Adrenal gland (tissue), 9 donors: ENCODE measurements at regions not wholly inside any gene's neighbourhood (a gene's known extent, or its start where the extent isn't known, plus 50 kb on each side); places are given as distances from the start of the nearest gene placed in this dataset.

Experiments used
- DNase-seq, 7 donors: peaks; one replicate each; pipeline ENCODE4 v3.0.0-alpha.2; 2019 to 2020
- H3K27ac ChIP-seq, 5 donors: fragments of 200-600 bp; sonication (generic) in 4 of 5; 1 replicate in 3 of 5; 2 replicates in 2 of 5; pipeline versions ENCODE4 v1.5.1 to v1.8.0; 2016 to 2020; ENCODE audit warnings: mild to moderate bottlenecking in 1 of 5
- H3K27me3 ChIP-seq: fragments of 200-600 bp; 2 replicates; pipeline ENCODE4 v1.8.0; 2021
- H3K36me3 ChIP-seq, 2 donors: fragments of 200-600 bp; replicated peaks in 1 of 2; 1 replicate in 1 of 2; 2 replicates in 1 of 2; pipeline versions ENCODE4 v1.5.1 to v1.8.0; 2018 to 2022
- H3K4me1 ChIP-seq, 2 donors: fragments of 200-600 bp; replicated peaks in 1 of 2; 1 replicate in 1 of 2; 2 replicates in 1 of 2; pipeline versions ENCODE4 v1.5.1 to v1.8.0; 2018 to 2021
- H3K4me3 ChIP-seq, 4 donors: fragments of 200-600 bp; sonication (generic) in 3 of 4; one replicate each; pipeline ENCODE4 v1.5.1; 2016 to 2018
- H3K9me3 ChIP-seq, 3 donors: fragments of 200-600 bp; sonication (generic) in 1 of 3; replicated peaks in 1 of 3; 1 replicate in 2 of 3; 2 replicates in 1 of 3; pipeline versions ENCODE4 v1.5.1 to v1.8.0; 2016 to 2021
- CTCF ChIP-seq, 6 experiments: fragments of 450-650 bp in 4 of 6; fragments of 200-600 bp in 2 of 6; sonication (generic) in 1 of 6; IDR thresholded peaks; 1 replicate in 5 of 6; 2 replicates in 1 of 6; pipeline versions ENCODE4 v1.5.1 to v1.8.0; 2016 to 2021; ENCODE audit warnings: antibody characterized with exemption in 6 of 6, mild to moderate bottlenecking in 2 of 6, moderate library complexity in 1 of 6
- POLR2A ChIP-seq, 2 donors: fragments of 450-650 bp; IDR thresholded peaks; one replicate each; pipeline ENCODE4 v1.6.1; 2017; ENCODE audit warnings: antibody characterized with exemption in 2 of 2, mild to moderate bottlenecking in 2 of 2, moderate library complexity in 1 of 2
- WGBS, 4 donors: extraction: QIAGEN DNeasy Blood & Tissue Kit in 2 of 4; methylation state at CpG; one replicate each; pipeline versions ENCODE4 v1.1.5 to v1.1.7; 2013 to 2017; 5-methylcytosine and 5-hydroxymethylcytosine counted together
- intact Hi-C, 2 donors: fragments of 100-400 bp; cut with DNase I; formaldehyde crosslinking; loops; one replicate each; pipeline versions ENCODE4 v1.14.1 to v1.15.0; 2022 to 2023
- donor health status: healthy with polysubstance abuse.
- donor health status: Bipolar disorder and iron deficiency.
- donor health status: DM: yes; HTN: yes; CAD: no.
- donor health status: DM: no; HTN: no; CAD: no.
- donor health status: DM: no; HTN: no; CAD: no.

GRCh38 chr3:6612034-6612616, 248.8 kb upstream of the GRM7 start:
- Histone ChIP-seq H3K9me3 (no peaks in the 10 kb centered on the region), H3K27ac (no peak overlapping the region), H3K4me1 (no peaks in the 10 kb centered on the region), H3K36me3 (no peaks in the 10 kb centered on the region), H3K27me3 (no peaks in the 10 kb centered on the region), H3K4me3 (no peak overlapping the region)
- TF ChIP-seq CTCF (IDR thresholded peaks at IDR 0.05): no peak
- no peak for TF ChIP-seq POLR2A (IDR thresholded peaks at IDR 0.05)
- DNase-seq: no peak
- 78 to 79% (median 78%) methylated on average over 4 of the region's 4 CpGs; no CpG with 5 or more reads in 1 of the 4 donors for WGBS, 4 donors
- intact Hi-C loops: no loop called here

GRCh38 chr3:6622260-6622659, 238.7 kb upstream of the GRM7 start:
- Histone ChIP-seq H3K27me3 (no peaks in the 10 kb centered on the region), H3K4me3 (no peak overlapping the region), H3K9me3 (no peaks in the 10 kb centered on the region), H3K36me3 (no peaks in the 10 kb centered on the region), H3K27ac (no peak overlapping the region), H3K4me1 (no peaks in the 10 kb centered on the region)
- intact Hi-C loops: no loop called here
- TF ChIP-seq CTCF (IDR thresholded peaks at IDR 0.05) (no peak), POLR2A (IDR thresholded peaks at IDR 0.05) (no peak)
- 44 to 81% (median 73%) methylated on average over 2 of the region's 2 CpGs for WGBS, 4 donors
- no peak for DNase-seq

GRCh38 chr3:6622712-6623111, 238.2 kb upstream of the GRM7 start:
- TF ChIP-seq CTCF (IDR thresholded peaks at IDR 0.05) (no peak), POLR2A (IDR thresholded peaks at IDR 0.05) (no peak)
- DNase-seq: no peak
- WGBS, 4 donors: 42 to 72% (median 58%) methylated on average over 1 of the region's 1 CpG
- no peak overlapping the region for H3K27ac ChIP-seq
- no peaks in the 10 kb centered on the region for H3K9me3 ChIP-seq
- intact Hi-C loops: no loop called here
- H3K36me3 ChIP-seq: no peaks in the 10 kb centered on the region
- H3K27me3 ChIP-seq: no peaks in the 10 kb centered on the region
- H3K4me3 ChIP-seq: no peak overlapping the region
- H3K4me1 ChIP-seq: no peaks in the 10 kb centered on the region

- no peak for DNase-seq
- TF ChIP-seq CTCF (IDR thresholded peaks at IDR 0.05): no peak
- TF ChIP-seq POLR2A (IDR thresholded peaks at IDR 0.05): no peak
- intact Hi-C loops: no loop called here
- no peaks in the 10 kb centered on the region for H3K27me3 ChIP-seq
- no peaks in the 10 kb centered on the region for H3K4me1 ChIP-seq
- H3K9me3 ChIP-seq: no peaks in the 10 kb centered on the region
- H3K4me3 ChIP-seq: no peak overlapping the region
- no peaks in the 10 kb centered on the region for H3K36me3 ChIP-seq
- H3K27ac ChIP-seq: no peak overlapping the region
- 62 to 79% (median 69%) methylated on average over 6 of the region's 6 CpGs for WGBS, 4 donors
These were observed 229.5 kb upstream of the GRM7 start for GRCh38 chr3:6631376-6631775.
